ENCODE measurements at regions not wholly inside any gene's neighbourhood (a gene's known extent, or its start where the extent isn't known, plus 50 kb on each side); places are given as distances from the start of the nearest gene placed in this dataset.

GRCh38 chr11:34721646-34722045, 100.8 kb downstream of the EHF start:
- TF ChIP-seq TAF1 (IDR thresholded peaks at IDR 0.05; ENCODE audit: low read depth, low read length) (no peak), POLR2AphosphoS5 (IDR thresholded peaks at IDR 0.05; ENCODE audit: low read depth, low read length) (no peak)
